IMR-90 (cell line): ENCODE measurements at regions not wholly inside any gene's neighbourhood (a gene's known extent, or its start where the extent isn't known, plus 50 kb on each side); places are given as distances from the start of the nearest gene placed in this dataset.

Experiments used
- ATAC-seq: fragments of 200-7000 bp; cut with Tn5 transposase; 2 replicates; pipeline ENCODE4 v1.9.1; 2020; ENCODE audit warnings: low read depth, mild to moderate bottlenecking, moderate library complexity
- BruUV-seq: library from RNA; stranded (reverse); fragments of 400-500 nt; replicated peaks from 2 replicates; lab custom pipeline; 2021; lab: Mats Ljungman, UMichigan
- CTCF ChIA-PET: fragments of 300-600 bp; formaldehyde crosslinking; extraction: SDS; loops from one replicate; lab custom pipeline; 2021; ENCODE audit warnings: antibody characterized with exemption; lab: Yijun Ruan, JAX
- POLR2A ChIA-PET: fragments of 300-600 bp; sonication (Branson Sonifier 250); formaldehyde crosslinking; loops from one replicate; lab custom pipeline; 2022; ENCODE audit warnings: antibody characterized with exemption; ENCODE audit not compliant: unreplicated experiment; lab: Charles Lee
- DNase-seq: peaks from one replicate; pipeline ENCODE4 v3.0.0; 2013
- H2AFZ ChIP-seq: replicated peaks from 2 replicates; pipeline ENCODE3; 2013; ENCODE audit warnings: low read length, mild to moderate bottlenecking; ENCODE audit not compliant: poor library complexity
- H2AK5ac ChIP-seq: 2 replicates; pipeline ENCODE4 v1.6.1; 2013; ENCODE audit warnings: low read depth, low read length, inconsistent platforms
- H2AK9ac ChIP-seq: replicated peaks from 2 replicates; pipeline ENCODE3; 2013; ENCODE audit warnings: mild to moderate bottlenecking, low read depth, low read length, moderate library complexity; ENCODE audit not compliant: poor library complexity
- H2BK120ac ChIP-seq: 2 replicates; pipeline ENCODE4 v1.6.1; 2013; ENCODE audit warnings: low read depth, low read length, inconsistent platforms
- H2BK15ac ChIP-seq: 3 replicates; pipeline ENCODE4 v1.6.1; 2013; ENCODE audit warnings: low read depth, low read length, inconsistent platforms
- H2BK20ac ChIP-seq: 2 replicates; pipeline ENCODE4 v1.6.1; 2013; ENCODE audit warnings: low read depth, mild to moderate bottlenecking, inconsistent platforms, low read length, moderate library complexity
- H2BK5ac ChIP-seq: 2 replicates; pipeline ENCODE4 v1.6.1; 2013; ENCODE audit warnings: mild to moderate bottlenecking, low read depth, low read length, inconsistent platforms; ENCODE audit not compliant: poor library complexity, severe bottlenecking
- H3K14ac ChIP-seq: replicated peaks from 2 replicates; pipeline ENCODE4 v1.6.1; 2013; ENCODE audit warnings: low read depth, low read length, inconsistent platforms
- H3K18ac ChIP-seq: 2 replicates; pipeline ENCODE4 v1.6.1; 2013; ENCODE audit warnings: low read depth, low read length, control low read depth
- H3K23ac ChIP-seq: 2 replicates; pipeline ENCODE4 v1.6.1; 2013; ENCODE audit warnings: low read depth, low read length, inconsistent platforms
- H3K27ac ChIP-seq: 2 replicates; pipeline ENCODE4 v1.5.1; 2013; ENCODE audit warnings: mild to moderate bottlenecking, control low read depth, low read length; ENCODE audit not compliant: insufficient read depth
- H3K27me3 ChIP-seq: 2 replicates; pipeline ENCODE4 v1.6.1; 2013; ENCODE audit warnings: low read length; ENCODE audit not compliant: control insufficient read depth, insufficient read depth
- H3K36me3 ChIP-seq: 2 replicates; pipeline ENCODE4 v1.6.1; 2013; ENCODE audit warnings: low read length, mixed read lengths; ENCODE audit not compliant: control insufficient read depth, insufficient read depth
- H3K4ac ChIP-seq: 2 replicates; pipeline ENCODE4 v1.6.1; 2013; ENCODE audit warnings: low read depth, low read length, inconsistent platforms
- H3K4me1 ChIP-seq: 2 replicates; pipeline ENCODE4 v1.6.1; 2013; ENCODE audit warnings: low read length, mixed read lengths; ENCODE audit not compliant: control insufficient read depth, insufficient read depth
- H3K4me2 ChIP-seq: 2 replicates; pipeline ENCODE4 v1.6.1; 2013; ENCODE audit warnings: low read depth, mild to moderate bottlenecking, control low read depth, low read length, moderate library complexity
- H3K4me3 ChIP-seq: 2 replicates; pipeline ENCODE4 v1.5.1; 2013; ENCODE audit warnings: low read depth, mild to moderate bottlenecking, control low read depth, low read length, moderate library complexity; ENCODE audit not compliant: insufficient read depth
- H3K56ac ChIP-seq: 2 replicates; pipeline ENCODE4 v1.6.1; 2013; ENCODE audit warnings: low read length, inconsistent platforms; ENCODE audit not compliant: insufficient read depth; ENCODE audit errors: extremely low read depth
- H3K79me1 ChIP-seq, 2 experiments: 2 replicates each; pipeline ENCODE4 v1.6.1; 2013; ENCODE audit warnings: low read length in 2 of 2, inconsistent platforms in 1 of 2, low read depth in 1 of 2
- H3K9ac ChIP-seq: 2 replicates; pipeline ENCODE4 v1.6.1; 2013; ENCODE audit warnings: low read depth, low read length, control low read depth
- H3K9me1 ChIP-seq: 2 replicates; pipeline ENCODE4 v1.6.1; 2013; ENCODE audit warnings: low read length, inconsistent platforms; ENCODE audit not compliant: insufficient read depth
- H3K9me3 ChIP-seq: 2 replicates; pipeline ENCODE4 v1.6.1; 2013; ENCODE audit warnings: low read length; ENCODE audit not compliant: control insufficient read depth, insufficient read depth
- H4K20me1 ChIP-seq: 2 replicates; pipeline ENCODE4 v1.6.1; 2013; ENCODE audit warnings: low read length, inconsistent platforms; ENCODE audit not compliant: insufficient read depth
- H4K5ac ChIP-seq: 2 replicates; pipeline ENCODE4 v1.6.1; 2013; ENCODE audit warnings: mild to moderate bottlenecking, low read depth, low read length, control low read depth
- H4K8ac ChIP-seq, 2 experiments: 2 replicates each; pipeline ENCODE4 v1.6.1; 2013; ENCODE audit warnings: low read depth in 2 of 2, low read length in 2 of 2, control low read depth in 1 of 2, inconsistent platforms in 1 of 2
- H4K91ac ChIP-seq: 2 replicates; pipeline ENCODE4 v1.6.1; 2013; ENCODE audit warnings: low read depth, low read length, inconsistent platforms; ENCODE audit not compliant: insufficient read depth
- CEBPB ChIP-seq: IDR thresholded peaks from 2 replicates; pipeline ENCODE4 v1.6.1; 2012; ENCODE audit warnings: low read depth, low read length, improper control_type of control experiment
- FOS ChIP-seq: fragments of 150-350 bp; IDR thresholded peaks from 2 replicates; pipeline ENCODE4 v1.6.1; 2016; ENCODE audit warnings: low read depth, low read length
- NFE2L2 ChIP-seq: fragments of 150-350 bp; IDR thresholded peaks from 2 replicates; pipeline ENCODE4 v1.6.1; 2016; ENCODE audit warnings: low read depth, mild to moderate bottlenecking, low read length
- RFX5 ChIP-seq: IDR thresholded peaks from 2 replicates; pipeline ENCODE4 v1.8.0; 2012; ENCODE audit warnings: low read depth, mild to moderate bottlenecking, low read length, moderate library complexity
- WGBS, 2 experiments: methylation state at CpG; one replicate each; pipeline versions ENCODE4 v1.1.5 to v1.1.7; 2013; ENCODE audit warnings: missing lambda C conversion rate in 2 of 2; ENCODE audit not compliant: insufficient read length in 1 of 2; ENCODE audit errors: extremely low coverage in 2 of 2; 5-methylcytosine and 5-hydroxymethylcytosine counted together
- dilution Hi-C: fragments of 300-500 bp; cut with HindIII; formaldehyde crosslinking; loops from one replicate; pipeline ENCODE4 v1.14.3; 2018; ENCODE audit warnings: low sequenced_read_pairs; ENCODE audit not compliant: unreplicated experiment
- in situ Hi-C: fragments of 300-500 bp; cut with MboI; formaldehyde crosslinking; loops from 3 replicates; pipeline ENCODE4 v1.14.3; 2019; ENCODE audit warnings: low sequenced_read_pairs, inconsistent platforms, mixed read lengths
- intact Hi-C: fragments of 100-400 bp; cut with micrococcal nuclease; formaldehyde crosslinking; loops from 2 replicates; pipeline ENCODE4 v1.10.0; 2022
- TF ChIP-seq, protein P1 (sequence below): fragments of 150-350 bp; IDR thresholded peaks from 2 replicates; pipeline ENCODE4 v1.6.1; 2017; ENCODE audit warnings: mild to moderate bottlenecking, antibody characterized with exemption, low read length, low read depth

GRCh38 chr6:92756912-92757311 is 662.4 kb downstream of the EPHA7 start:
- Histone ChIP-seq H4K91ac (no peak overlapping the region), H3K9me1 (no peaks in the 10 kb centered on the region), H2AFZ (no peak overlapping the region), H3K4me1 (no peaks in the 10 kb centered on the region), H3K4me3 (no peak overlapping the region), H3K23ac (no peak overlapping the region), H3K27ac (no peak overlapping the region), H3K9me3 (peaks cover 3% of the 10 kb centered on the region), H4K20me1 (no peaks in the 10 kb centered on the region), H2BK120ac (no peak overlapping the region), H2BK5ac (no peak overlapping the region), H3K56ac (no peak overlapping the region), H4K5ac (no peak overlapping the region), H3K4ac (no peak overlapping the region), H2BK20ac (no peak overlapping the region), H2AK5ac (no peak overlapping the region), H2BK15ac (no peak overlapping the region), H2AK9ac (no peak overlapping the region), H3K27me3 (no peaks in the 10 kb centered on the region), H3K18ac (no peak overlapping the region), H3K36me3 (no peaks in the 10 kb centered on the region), H3K79me1 (no peaks in the 10 kb centered on the region), H4K8ac (no peak overlapping the region), H3K14ac (no peak overlapping the region), H3K9ac (no peak overlapping the region), H3K4me2 (no peak overlapping the region)
- ChIA-PET CTCF (no interaction called here), POLR2A (no interaction called here)
- ATAC-seq (peak; percentile 37), DNase-seq (peak; percentile 65)
- TF ChIP-seq NFE2L2 (no peak), CEBPB (peak; percentile 63), RFX5 (no peak), FOS (peak; percentile 31; the same call in 1 of the 2 replicates)
- TF ChIP-seq, protein P1, sequence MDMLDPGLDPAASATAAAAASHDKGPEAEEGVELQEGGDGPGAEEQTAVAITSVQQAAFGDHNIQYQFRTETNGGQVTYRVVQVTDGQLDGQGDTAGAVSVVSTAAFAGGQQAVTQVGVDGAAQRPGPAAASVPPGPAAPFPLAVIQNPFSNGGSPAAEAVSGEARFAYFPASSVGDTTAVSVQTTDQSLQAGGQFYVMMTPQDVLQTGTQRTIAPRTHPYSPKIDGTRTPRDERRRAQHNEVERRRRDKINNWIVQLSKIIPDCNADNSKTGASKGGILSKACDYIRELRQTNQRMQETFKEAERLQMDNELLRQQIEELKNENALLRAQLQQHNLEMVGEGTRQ = no peak
- in situ Hi-C loops = no loop called here
- dilution Hi-C loops = no loop called here
- intact Hi-C loops = loop anchor here (5.0 kb wide), 1 partner anchor 40 kb away; no protein-coding TSS in a partner anchor
- WGBS, 2 experiments = no CpG with 5 or more reads among the region's 4 CpGs
- no TSS peak for BruUV-seq
